Naive thymus-derived CD4-positive, alpha-beta T cell (primary cell): ENCODE measurements at regions not wholly inside any gene's neighbourhood (a gene's known extent, or its start where the extent isn't known, plus 50 kb on each side); places are given as distances from the start of the nearest gene placed in this dataset.

Experiments
- ATAC-seq: fragments of 150-1000 bp; cut with Tn5 transposase; 2 replicates; pipeline ENCODE4 v1.10.0; 2021; ENCODE audit warnings: mild to moderate bottlenecking, moderate library complexity
- CTCF ChIA-PET: fragments of 350-600 bp; sonication (Branson Sonifier 250); formaldehyde crosslinking; loops from one replicate; lab custom pipeline; 2021; ENCODE audit warnings: antibody characterized with exemption; lab: Charles Lee
- POLR2A ChIA-PET: fragments of 350-600 bp; sonication (Branson Sonifier 250); formaldehyde crosslinking; loops from one replicate; lab custom pipeline; 2021; ENCODE audit warnings: antibody characterized with exemption, inconsistent platforms; lab: Charles Lee
- DNase-seq, 9 donors: peaks; one replicate each; pipeline versions ENCODE4 v3.0.0 to v3.0.0-alpha.2; 2020 to 2022; ENCODE audit warnings: mixed read lengths in 1 of 9
- H3K27ac ChIP-seq: one replicate; pipeline ENCODE4 v1.7.0; 2013; ENCODE audit warnings: mild to moderate bottlenecking, low read depth, low read length, moderate library complexity
- H3K27me3 ChIP-seq, 2 donors: one replicate each; pipeline ENCODE4 v1.7.0; 2013; ENCODE audit warnings: low read length in 2 of 2, mild to moderate bottlenecking in 2 of 2, moderate library complexity in 2 of 2; ENCODE audit not compliant: control insufficient read depth in 2 of 2, insufficient read depth in 2 of 2
- H3K36me3 ChIP-seq, 3 experiments: 1 replicate in 2 of 3; 2 replicates in 1 of 3; pipeline ENCODE4 v1.7.0; 2013; ENCODE audit warnings: low read length in 3 of 3, mild to moderate bottlenecking in 3 of 3, moderate library complexity in 1 of 3; ENCODE audit not compliant: insufficient read depth in 3 of 3, control insufficient read depth in 2 of 3
- H3K4me1 ChIP-seq, 2 donors: one replicate each; pipeline ENCODE4 v1.7.0; 2013; ENCODE audit warnings: low read length in 2 of 2, mild to moderate bottlenecking in 2 of 2, moderate library complexity in 1 of 2; ENCODE audit not compliant: control insufficient read depth in 2 of 2, insufficient read depth in 2 of 2
- H3K4me3 ChIP-seq: 2 replicates; pipeline ENCODE4 v1.7.0; 2013; ENCODE audit warnings: mild to moderate bottlenecking, low read length
- H3K9me3 ChIP-seq, 3 experiments: 1 replicate in 2 of 3; 2 replicates in 1 of 3; pipeline ENCODE4 v1.7.0; 2013; ENCODE audit warnings: low read length in 3 of 3; ENCODE audit not compliant: control insufficient read depth in 2 of 3
- H3K27ac Mint-ChIP-seq, 9 donors: one replicate each; pipeline ENCODE4 v1.8.0; 2020 to 2022; ENCODE audit warnings: mixed read lengths in 9 of 9, mild to moderate bottlenecking in 8 of 9, moderate library complexity in 5 of 9, inconsistent platforms in 2 of 9
- H3K27me3 Mint-ChIP-seq, 5 donors: one replicate each; pipeline ENCODE4 v1.8.0; 2021 to 2022; ENCODE audit warnings: mixed read lengths in 5 of 5, mild to moderate bottlenecking in 1 of 5
- H3K36me3 Mint-ChIP-seq, 5 donors: one replicate each; pipeline ENCODE4 v1.8.0; 2020 to 2022; ENCODE audit warnings: mixed read lengths in 5 of 5, mild to moderate bottlenecking in 3 of 5, inconsistent platforms in 1 of 5
- H3K4me1 Mint-ChIP-seq, 7 donors: one replicate each; pipeline ENCODE4 v1.8.0; 2020 to 2022; ENCODE audit warnings: mixed read lengths in 7 of 7, mild to moderate bottlenecking in 3 of 7, inconsistent platforms in 1 of 7
- H3K4me3 Mint-ChIP-seq, 10 donors: one replicate each; pipeline ENCODE4 v1.8.0; 2020 to 2022; ENCODE audit warnings: mild to moderate bottlenecking in 10 of 10, mixed read lengths in 10 of 10, moderate library complexity in 6 of 10, inconsistent platforms in 2 of 10
- H3K9me3 Mint-ChIP-seq, 11 donors: one replicate each; pipeline ENCODE4 v1.8.0; 2020 to 2022; ENCODE audit warnings: mixed read lengths in 11 of 11, mild to moderate bottlenecking in 4 of 11, inconsistent platforms in 1 of 11, moderate library complexity in 1 of 11
- intact Hi-C, 2 donors: fragments of 100-400 bp; cut with micrococcal nuclease; formaldehyde crosslinking; loops; one replicate each; pipeline ENCODE4 v1.15.1; 2023

GRCh38 chr1:81472387-81472786 is 328.3 kb upstream of the ADGRL2 start:
- H3K27me3 ChIP-seq: no peaks in the 10 kb centered on the region
- H3K9me3 ChIP-seq: no peaks in the 10 kb centered on the region
- Mint-ChIP-seq H3K36me3 (no peaks in the 10 kb centered on the region), H3K4me1 (no peaks in the 10 kb centered on the region), H3K27me3 (no peaks in the 10 kb centered on the region), H3K27ac (no peak overlapping the region), H3K9me3 (no peaks in the 10 kb centered on the region), H3K4me3 (no peak overlapping the region)
- ChIA-PET CTCF (no interaction called here), POLR2A (no interaction called here)
- no peak overlapping the region for H3K27ac ChIP-seq
- DNase-seq (no peak), ATAC-seq (no peak)
- no peak overlapping the region for H3K4me3 ChIP-seq
- intact Hi-C loops: no loop called here
- no peaks in the 10 kb centered on the region for H3K4me1 ChIP-seq
- H3K36me3 ChIP-seq: no peaks in the 10 kb centered on the region

GRCh38 chr1:81471255-81471654 is 329.5 kb upstream of the ADGRL2 start:
- no peaks in the 10 kb centered on the region for H3K9me3 ChIP-seq
- no peaks in the 10 kb centered on the region for H3K36me3 ChIP-seq
- H3K27me3 ChIP-seq: no peaks in the 10 kb centered on the region
- ATAC-seq (no peak), DNase-seq (no peak)
- Mint-ChIP-seq H3K9me3 (no peaks in the 10 kb centered on the region), H3K36me3 (no peaks in the 10 kb centered on the region), H3K4me1 (no peaks in the 10 kb centered on the region), H3K4me3 (no peak overlapping the region), H3K27me3 (no peaks in the 10 kb centered on the region), H3K27ac (no peak overlapping the region)
- no peaks in the 10 kb centered on the region for H3K4me1 ChIP-seq
- ChIA-PET POLR2A (no interaction called here), CTCF (no interaction called here)
- H3K4me3 ChIP-seq: no peak overlapping the region
- intact Hi-C loops: no loop called here
- H3K27ac ChIP-seq: no peak overlapping the region

GRCh38 chr1:81470275-81470674 is 330.5 kb upstream of the ADGRL2 start:
- Mint-ChIP-seq H3K4me1 (no peaks in the 10 kb centered on the region), H3K9me3 (no peaks in the 10 kb centered on the region)
- no peaks in the 10 kb centered on the region for H3K27me3 ChIP-seq

GRCh38 chr1:81467383-81467782 is 333.4 kb upstream of the ADGRL2 start:
- H3K27ac ChIP-seq: no peak overlapping the region
- intact Hi-C loops: no loop called here
- no peak overlapping the region for H3K4me3 Mint-ChIP-seq
- no peaks in the 10 kb centered on the region for H3K4me1 Mint-ChIP-seq
- CTCF ChIA-PET: no interaction called here
- H3K9me3 ChIP-seq: no peaks in the 10 kb centered on the region
- H3K4me1 ChIP-seq: no peaks in the 10 kb centered on the region
- no peaks in the 10 kb centered on the region for H3K27me3 Mint-ChIP-seq
- POLR2A ChIA-PET: interaction anchor here (0.5 kb wide), 1 partner anchor 1222 kb away, joined by 4 read pairs; no protein-coding TSS in a partner anchor
- no peaks in the 10 kb centered on the region for H3K36me3 ChIP-seq
- DNase-seq (no peak), ATAC-seq (no peak)
- no peaks in the 10 kb centered on the region for H3K27me3 ChIP-seq
- H3K9me3 Mint-ChIP-seq: peaks cover 0 to 9% (median 0%) of the 10 kb centered on the region in 11 donors
- H3K36me3 Mint-ChIP-seq: no peaks in the 10 kb centered on the region
- no peak overlapping the region for H3K4me3 ChIP-seq
- H3K27ac Mint-ChIP-seq: no peak overlapping the region

More at GRCh38 chr1:81470275-81470674, 330.5 kb upstream of the ADGRL2 start:
- no peaks in the 10 kb centered on the region for H3K36me3 Mint-ChIP-seq
- intact Hi-C loops: no loop called here
- POLR2A ChIA-PET: no interaction called here
- H3K27ac Mint-ChIP-seq: no peak overlapping the region
- H3K4me3 Mint-ChIP-seq: no peak overlapping the region
- Histone ChIP-seq H3K27ac (no peak overlapping the region), H3K4me3 (no peak overlapping the region), H3K9me3 (no peaks in the 10 kb centered on the region), H3K36me3 (no peaks in the 10 kb centered on the region), H3K4me1 (no peaks in the 10 kb centered on the region)
- CTCF ChIA-PET: no interaction called here
- DNase-seq: no peak
- no peak for ATAC-seq
- no peaks in the 10 kb centered on the region for H3K27me3 Mint-ChIP-seq

GRCh38 chr1:81466961-81467360 is 333.8 kb upstream of the ADGRL2 start:
- intact Hi-C loops: no loop called here
- H3K4me1 Mint-ChIP-seq: no peaks in the 10 kb centered on the region

GRCh38 chr1:81463936-81464837 is 336.5 kb upstream of the ADGRL2 start:
- ATAC-seq (no peak), DNase-seq (no peak)
- H3K4me1 Mint-ChIP-seq: no peaks in the 10 kb centered on the region
- H3K9me3 Mint-ChIP-seq: peaks cover 0 to 9% (median 0%) of the 10 kb centered on the region in 11 donors
- intact Hi-C loops: no loop called here
- H3K4me3 ChIP-seq: no peak overlapping the region
- no peaks in the 10 kb centered on the region for H3K36me3 Mint-ChIP-seq
- H3K27me3 Mint-ChIP-seq: no peaks in the 10 kb centered on the region
- no peaks in the 10 kb centered on the region for H3K36me3 ChIP-seq
- no peak overlapping the region for H3K27ac Mint-ChIP-seq
- H3K9me3 ChIP-seq: no peaks in the 10 kb centered on the region
- no peak overlapping the region for H3K27ac ChIP-seq
- POLR2A ChIA-PET: no interaction called here
- no peaks in the 10 kb centered on the region for H3K27me3 ChIP-seq
- CTCF ChIA-PET: no interaction called here
- no peaks in the 10 kb centered on the region for H3K4me1 ChIP-seq
- no peak overlapping the region for H3K4me3 Mint-ChIP-seq

More at GRCh38 chr1:81466961-81467360, 333.8 kb upstream of the ADGRL2 start:
- Histone ChIP-seq H3K4me1 (no peaks in the 10 kb centered on the region), H3K27me3 (no peaks in the 10 kb centered on the region), H3K9me3 (no peaks in the 10 kb centered on the region), H3K36me3 (no peaks in the 10 kb centered on the region), H3K4me3 (no peak overlapping the region), H3K27ac (no peak overlapping the region)
- Mint-ChIP-seq H3K9me3 (peaks cover 0 to 9% (median 0%) of the 10 kb centered on the region in 11 donors), H3K27me3 (no peaks in the 10 kb centered on the region), H3K36me3 (no peaks in the 10 kb centered on the region), H3K27ac (no peak overlapping the region), H3K4me3 (no peak overlapping the region)
- ATAC-seq: no peak
- CTCF ChIA-PET: no interaction called here
- POLR2A ChIA-PET: no interaction called here
- no peak for DNase-seq

GRCh38 chr1:81459043-81459442 is 341.7 kb upstream of the ADGRL2 start:
- no peak overlapping the region for H3K27ac ChIP-seq
- no peaks in the 10 kb centered on the region for H3K4me1 ChIP-seq
- no peak overlapping the region for H3K4me3 Mint-ChIP-seq
- peaks cover 0 to 4% (median under 1%) of the 10 kb centered on the region in 11 donors for H3K9me3 Mint-ChIP-seq
- ATAC-seq (no peak), DNase-seq (no peak)
- no peaks in the 10 kb centered on the region for H3K27me3 Mint-ChIP-seq
- peaks cover 0 to 1% (median 0%) of the 10 kb centered on the region in 7 donors for H3K4me1 Mint-ChIP-seq
- ChIA-PET POLR2A (no interaction called here), CTCF (no interaction called here)
- intact Hi-C loops: no loop called here
- H3K9me3 ChIP-seq: no peaks in the 10 kb centered on the region
- H3K36me3 Mint-ChIP-seq: no peaks in the 10 kb centered on the region
- no peak overlapping the region for H3K27ac Mint-ChIP-seq
- H3K27me3 ChIP-seq: no peaks in the 10 kb centered on the region
- H3K4me3 ChIP-seq: no peak overlapping the region
- no peaks in the 10 kb centered on the region for H3K36me3 ChIP-seq
